GM12875 (cell line): ENCODE measurements at regions not wholly inside any gene's neighbourhood (a gene's known extent, or its start where the extent isn't known, plus 50 kb on each side); places are given as distances from the start of the nearest gene placed in this dataset.

Experiments used
- H3K4me3 ChIP-seq: one replicate; pipeline ENCODE4 v1.5.1; 2011; ENCODE audit warnings: low read depth, low read length, control low read depth
- CTCF ChIP-seq: IDR thresholded peaks from 2 replicates; pipeline ENCODE4 v1.5.1; 2011; ENCODE audit warnings: low read depth, mild to moderate bottlenecking, control low read depth, inconsistent platforms, low read length, moderate library complexity, borderline replicate concordance; ENCODE audit not compliant: insufficient read depth

GRCh38 chr5:57824623-57825022 lies 342.0 kb upstream of the ACTBL2 start:
- no peak overlapping the region for H3K4me3 ChIP-seq
- no peak for TF ChIP-seq CTCF

- no peak overlapping the region for H3K4me3 ChIP-seq
- TF ChIP-seq CTCF: no peak
Observed at GRCh38 chr5:57824047-57824446, 341.4 kb upstream of the ACTBL2 start.

- TF ChIP-seq CTCF: no peak
- no peak overlapping the region for H3K4me3 ChIP-seq
Observed at GRCh38 chr5:57822651-57823050, 340.0 kb upstream of the ACTBL2 start.

GRCh38 chr5:57818397-57818796 lies 335.8 kb upstream of the ACTBL2 start:
- TF ChIP-seq CTCF: no peak
- no peak overlapping the region for H3K4me3 ChIP-seq

GRCh38 chr5:57817924-57818323 lies 335.3 kb upstream of the ACTBL2 start:
- TF ChIP-seq CTCF: no peak
- no peak overlapping the region for H3K4me3 ChIP-seq

GRCh38 chr5:57817001-57817453 lies 334.4 kb upstream of the ACTBL2 start:
- no peak for TF ChIP-seq CTCF
- no peak overlapping the region for H3K4me3 ChIP-seq

- no peak overlapping the region for H3K4me3 ChIP-seq
- no peak for TF ChIP-seq CTCF
Observed at GRCh38 chr5:57816108-57816507, 333.5 kb upstream of the ACTBL2 start.
